Osteoblast (primary cell): ENCODE measurements at regions not wholly inside any gene's neighbourhood (a gene's known extent, or its start where the extent isn't known, plus 50 kb on each side); places are given as distances from the start of the nearest gene placed in this dataset.

ENCODE experiments used
- DNase-seq: peaks from one replicate; pipeline ENCODE4 v3.0.0; 2011; ENCODE audit warnings: low spot score, mixed read lengths; ENCODE audit not compliant: insufficient read length; ENCODE audit errors: missing footprints
- H2AFZ ChIP-seq: 2 replicates; pipeline ENCODE4 v1.6.0; 2011; ENCODE audit warnings: mild to moderate bottlenecking, low read length
- H3K27ac ChIP-seq: 2 replicates; pipeline ENCODE4 v1.5.1; 2011; ENCODE audit warnings: mild to moderate bottlenecking, low read depth, low read length, moderate library complexity
- H3K27me3 ChIP-seq: 2 replicates; pipeline ENCODE4 v1.6.0; 2012; ENCODE audit warnings: mild to moderate bottlenecking, control low read depth, inconsistent platforms, low read length, moderate library complexity; ENCODE audit not compliant: insufficient read depth
- H3K36me3 ChIP-seq: 2 replicates; pipeline ENCODE4 v1.5.1; 2011; ENCODE audit warnings: mild to moderate bottlenecking, low read length, control low read depth, moderate library complexity; ENCODE audit not compliant: insufficient read depth
- H3K4me1 ChIP-seq: 2 replicates; pipeline ENCODE4 v1.5.1; 2011; ENCODE audit warnings: mild to moderate bottlenecking, low read length, control low read depth, moderate library complexity; ENCODE audit not compliant: insufficient read depth
- H3K4me2 ChIP-seq: 2 replicates; pipeline ENCODE4 v1.6.0; 2011; ENCODE audit warnings: mild to moderate bottlenecking, low read length; ENCODE audit not compliant: insufficient read depth
- H3K4me3 ChIP-seq: fragments of 200-600 bp; sonication (generic); 3 replicates; pipeline ENCODE4 v1.5.1; 2012; ENCODE audit warnings: mild to moderate bottlenecking, low read length, inconsistent platforms; ENCODE audit not compliant: insufficient read depth
- H3K79me2 ChIP-seq: 2 replicates; pipeline ENCODE4 v1.6.0; 2012; ENCODE audit warnings: mild to moderate bottlenecking, low read length, control low read depth, inconsistent platforms; ENCODE audit not compliant: insufficient read depth
- H3K9me3 ChIP-seq: 2 replicates; pipeline ENCODE4 v1.5.1; 2011; ENCODE audit warnings: low read depth, low read length, control low read depth
- H4K20me1 ChIP-seq: 2 replicates; pipeline ENCODE4 v1.6.0; 2012; ENCODE audit warnings: mild to moderate bottlenecking, low read length, control low read depth; ENCODE audit not compliant: insufficient read depth
- CTCF ChIP-seq: IDR thresholded peaks from 2 replicates; pipeline ENCODE4 v1.5.1; 2011; ENCODE audit warnings: mild to moderate bottlenecking, low read depth, low read length, moderate library complexity; ENCODE audit errors: extremely low read depth

- Histone ChIP-seq H3K27ac (no peak overlapping the region), H4K20me1 (no peaks in the 10 kb centered on the region), H3K27me3 (no peaks in the 10 kb centered on the region), H3K4me2 (no peak overlapping the region), H2AFZ (no peak overlapping the region), H3K36me3 (no peaks in the 10 kb centered on the region), H3K4me3 (no peak overlapping the region), H3K9me3 (no peaks in the 10 kb centered on the region), H3K4me1 (peaks cover 12% of the 10 kb centered on the region), H3K79me2 (no peaks in the 10 kb centered on the region)
- DNase-seq: no peak
- TF ChIP-seq CTCF: no peak
Measured at GRCh38 chr10:88081457-88082054, 218.1 kb downstream of the PTEN start.

- H3K27ac ChIP-seq: no peak overlapping the region
- no peaks in the 10 kb centered on the region for H3K9me3 ChIP-seq
- TF ChIP-seq CTCF: no peak
- no peaks in the 10 kb centered on the region for H3K36me3 ChIP-seq
- H3K79me2 ChIP-seq: no peaks in the 10 kb centered on the region
- no peaks in the 10 kb centered on the region for H3K27me3 ChIP-seq
- H2AFZ ChIP-seq: no peak overlapping the region
- DNase-seq: no peak
- no peaks in the 10 kb centered on the region for H4K20me1 ChIP-seq
- H3K4me1 ChIP-seq: peaks cover 12% of the 10 kb centered on the region
- no peak overlapping the region for H3K4me2 ChIP-seq
- H3K4me3 ChIP-seq: no peak overlapping the region
Measured at GRCh38 chr10:88082391-88082790, 219.0 kb downstream of the PTEN start.

GRCh38 chr10:88082806-88083596, 219.6 kb downstream of the PTEN start:
- H3K4me1 ChIP-seq: peaks cover 12% of the 10 kb centered on the region
- no peaks in the 10 kb centered on the region for H3K27me3 ChIP-seq
- H3K9me3 ChIP-seq: no peaks in the 10 kb centered on the region
- H3K79me2 ChIP-seq: no peaks in the 10 kb centered on the region
- no peak overlapping the region for H2AFZ ChIP-seq
- H3K27ac ChIP-seq: no peak overlapping the region
- peak; percentile 50 for DNase-seq
- H3K36me3 ChIP-seq: no peaks in the 10 kb centered on the region
- no peak for TF ChIP-seq CTCF
- no peak overlapping the region for H3K4me3 ChIP-seq
- no peaks in the 10 kb centered on the region for H4K20me1 ChIP-seq
- no peak overlapping the region for H3K4me2 ChIP-seq

DNA sequence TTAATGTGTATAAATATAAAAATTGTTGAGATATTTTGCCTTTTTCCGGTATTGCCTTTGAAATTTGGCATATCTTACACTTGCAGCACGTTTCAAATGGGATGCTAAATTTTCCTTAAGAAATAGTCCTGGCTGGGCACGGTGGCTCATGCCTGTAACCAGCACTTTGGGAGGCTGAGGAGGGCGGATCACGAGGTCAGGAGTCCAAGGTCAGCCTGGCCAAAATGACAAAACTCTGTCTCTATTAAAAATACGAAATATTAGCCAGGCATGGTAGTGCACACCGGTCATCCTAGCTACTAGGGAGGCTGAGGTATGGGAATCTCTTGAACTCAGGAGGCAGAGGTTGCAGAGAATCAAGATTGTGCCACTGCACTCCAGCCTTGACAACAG, 220.2 kb downstream of the PTEN start:
- no peak for TF ChIP-seq CTCF
- Histone ChIP-seq H3K9me3 (no peaks in the 10 kb centered on the region), H3K4me2 (no peak overlapping the region), H4K20me1 (no peaks in the 10 kb centered on the region), H3K36me3 (no peaks in the 10 kb centered on the region), H3K27ac (no peak overlapping the region), H3K27me3 (no peaks in the 10 kb centered on the region), H3K4me3 (no peak overlapping the region), H2AFZ (no peak overlapping the region), H3K4me1 (peaks cover 12% of the 10 kb centered on the region), H3K79me2 (no peaks in the 10 kb centered on the region)
- DNase-seq: no peak
